ENCODE measurements at regions not wholly inside any gene's neighbourhood (a gene's known extent, or its start where the extent isn't known, plus 50 kb on each side); places are given as distances from the start of the nearest gene placed in this dataset.

- DNase-seq (ENCODE audit: low read depth) = no peak
Observed at GRCh38 chr6:121020656-121021055, 313.6 kb downstream of the TBC1D32 start.

GRCh38 chr6:121008553-121008952 is 325.7 kb downstream of the TBC1D32 start:
- peak; percentile 29 for DNase-seq (ENCODE audit: low read depth)

GRCh38 chr6:121006024-121006423 is 328.3 kb downstream of the TBC1D32 start:
- no peak for DNase-seq (ENCODE audit: low read depth)

GRCh38 chr6:121000381-121000780 is 333.9 kb downstream of the TBC1D32 start:
- no peak for DNase-seq (ENCODE audit: low read depth)

GRCh38 chr6:120996340-120996739 is 337.9 kb downstream of the TBC1D32 start:
- DNase-seq (ENCODE audit: low read depth) = no peak

- DNase-seq (ENCODE audit: low read depth) = no peak
Observed at GRCh38 chr6:120994573-120994967, 339.7 kb downstream of the TBC1D32 start.

- no peak for DNase-seq (ENCODE audit: low read depth)
Observed at GRCh38 chr6:120993929-120994572, 340.2 kb downstream of the TBC1D32 start.

GRCh38 chr6:120992257-120992656 is 342.0 kb downstream of the TBC1D32 start:
- no peak for DNase-seq (ENCODE audit: low read depth)

- no peak for DNase-seq (ENCODE audit: low read depth)
Observed at GRCh38 chr6:120990866-120991265, 343.4 kb downstream of the TBC1D32 start.

GRCh38 chr6:120981835-120982234 is 352.4 kb downstream of the TBC1D32 start:
- DNase-seq (ENCODE audit: low read depth) = no peak

- no peak for DNase-seq (ENCODE audit: low read depth)
Observed at GRCh38 chr6:120966321-120966720, 368.0 kb downstream of the TBC1D32 start.

- DNase-seq (ENCODE audit: low read depth) = no peak
Observed at GRCh38 chr6:120965814-120966213, 368.5 kb downstream of the TBC1D32 start.

GRCh38 chr6:120960761-120961160 is 373.5 kb downstream of the TBC1D32 start:
- no peak for DNase-seq (ENCODE audit: low read depth)

GRCh38 chr6:120954111-120954510 is 380.2 kb downstream of the TBC1D32 start:
- DNase-seq (ENCODE audit: low read depth) = no peak

- no peak for DNase-seq (ENCODE audit: low read depth)
Observed at GRCh38 chr6:120951258-120951657, 383.0 kb downstream of the TBC1D32 start.

- DNase-seq (ENCODE audit: low read depth) = no peak
Observed at GRCh38 chr6:120947111-120947510, 387.2 kb downstream of the TBC1D32 start.

GRCh38 chr6:120945905-120946594 is 388.2 kb downstream of the TBC1D32 start:
- no peak for DNase-seq (ENCODE audit: low read depth)

- DNase-seq (ENCODE audit: low read depth) = no peak
Observed at GRCh38 chr6:120938876-120939472, 395.3 kb downstream of the TBC1D32 start.

GRCh38 chr6:120938164-120938875 is 396.0 kb downstream of the TBC1D32 start:
- no peak for DNase-seq (ENCODE audit: low read depth)

- DNase-seq (ENCODE audit: low read depth) = no peak
Observed at GRCh38 chr6:120935908-120936307, 398.4 kb downstream of the TBC1D32 start.

GRCh38 chr6:120935016-120935415 is 399.3 kb downstream of the TBC1D32 start:
- no peak for DNase-seq (ENCODE audit: low read depth)

All from myocyte (in vitro differentiated cells).